ENCODE measurements at regions not wholly inside any gene's neighbourhood (a gene's known extent, or its start where the extent isn't known, plus 50 kb on each side); places are given as distances from the start of the nearest gene placed in this dataset.

DNA sequence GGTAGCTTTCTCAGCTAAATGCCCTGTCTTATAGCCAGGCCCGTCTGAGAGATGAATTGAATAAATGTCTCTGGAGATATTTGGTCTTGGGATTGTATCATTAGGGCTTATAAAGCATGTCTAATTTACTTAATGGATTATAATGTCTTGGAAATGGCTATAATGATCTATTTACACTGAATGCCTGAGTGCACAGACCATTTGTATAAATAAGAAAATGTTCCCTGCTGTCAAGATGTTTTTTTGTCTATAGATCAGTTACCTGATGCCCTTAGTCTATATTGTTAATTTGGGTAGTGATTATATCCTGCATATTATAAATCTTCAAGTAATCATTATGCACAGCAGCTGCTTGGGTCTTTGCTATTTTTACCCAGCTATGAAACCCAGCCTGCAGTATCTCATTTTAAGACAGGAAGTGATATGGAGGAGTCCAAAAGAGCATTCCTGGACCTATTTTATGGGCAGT, 112.9 kb upstream of the ACTBL2 start:
- TF ChIP-seq POLR2AphosphoS5 (IDR thresholded peaks at IDR 0.05; ENCODE audit: low read depth) = no peak
- no peak for TF ChIP-seq REST (IDR thresholded peaks at IDR 0.05; ENCODE audit: insufficient replicate concordance, low read depth)
- TF ChIP-seq GABPA (IDR thresholded peaks at IDR 0.05; ENCODE audit: low read depth) = no peak
- TF ChIP-seq SPI1 (IDR thresholded peaks at IDR 0.05; ENCODE audit: borderline replicate concordance, low read depth) = no peak
- TF ChIP-seq, protein P1, sequence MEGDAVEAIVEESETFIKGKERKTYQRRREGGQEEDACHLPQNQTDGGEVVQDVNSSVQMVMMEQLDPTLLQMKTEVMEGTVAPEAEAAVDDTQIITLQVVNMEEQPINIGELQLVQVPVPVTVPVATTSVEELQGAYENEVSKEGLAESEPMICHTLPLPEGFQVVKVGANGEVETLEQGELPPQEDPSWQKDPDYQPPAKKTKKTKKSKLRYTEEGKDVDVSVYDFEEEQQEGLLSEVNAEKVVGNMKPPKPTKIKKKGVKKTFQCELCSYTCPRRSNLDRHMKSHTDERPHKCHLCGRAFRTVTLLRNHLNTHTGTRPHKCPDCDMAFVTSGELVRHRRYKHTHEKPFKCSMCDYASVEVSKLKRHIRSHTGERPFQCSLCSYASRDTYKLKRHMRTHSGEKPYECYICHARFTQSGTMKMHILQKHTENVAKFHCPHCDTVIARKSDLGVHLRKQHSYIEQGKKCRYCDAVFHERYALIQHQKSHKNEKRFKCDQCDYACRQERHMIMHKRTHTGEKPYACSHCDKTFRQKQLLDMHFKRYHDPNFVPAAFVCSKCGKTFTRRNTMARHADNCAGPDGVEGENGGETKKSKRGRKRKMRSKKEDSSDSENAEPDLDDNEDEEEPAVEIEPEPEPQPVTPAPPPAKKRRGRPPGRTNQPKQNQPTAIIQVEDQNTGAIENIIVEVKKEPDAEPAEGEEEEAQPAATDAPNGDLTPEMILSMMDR (IDR thresholded peaks at IDR 0.05; ENCODE audit: insufficient read depth, low read length) = no peak

DNA sequence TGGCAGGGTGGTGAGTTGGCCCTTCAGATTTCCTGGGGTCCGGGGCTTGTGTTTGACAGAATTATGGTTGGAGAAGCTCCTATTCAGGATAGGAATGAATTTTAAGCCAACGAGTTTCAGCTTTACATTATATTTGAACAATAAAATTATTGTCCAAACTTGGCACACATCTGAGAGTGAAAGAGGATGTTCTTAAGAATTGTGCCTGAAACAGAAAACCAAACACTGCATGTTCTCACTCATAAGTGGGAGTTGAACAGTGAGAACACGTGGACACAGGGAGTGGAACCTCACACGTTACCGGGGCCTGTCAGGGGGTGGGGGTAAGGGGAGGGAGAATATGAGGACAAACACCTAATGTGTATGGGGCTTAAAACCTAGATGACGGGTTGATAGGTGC, 111.8 kb upstream of the ACTBL2 start:
- DNase-seq (ENCODE audit: low read depth in 1 of 2, low spot score in 1 of 2) = no peak
- TF ChIP-seq, protein P1 (IDR thresholded peaks at IDR 0.05; ENCODE audit: insufficient read depth, low read length) = no peak
- TF ChIP-seq REST (IDR thresholded peaks at IDR 0.05; ENCODE audit: insufficient replicate concordance, low read depth) (no peak), SPI1 (IDR thresholded peaks at IDR 0.05; ENCODE audit: borderline replicate concordance, low read depth) (no peak), GABPA (IDR thresholded peaks at IDR 0.05; ENCODE audit: low read depth) (no peak), POLR2AphosphoS5 (IDR thresholded peaks at IDR 0.05; ENCODE audit: low read depth) (no peak)
- Histone ChIP-seq H3K27me3 (ENCODE audit: insufficient read depth, poor library complexity, severe bottlenecking) (no peaks in the 10 kb centered on the region), H3K27ac (replicated peaks) (no peak overlapping the region), H3K4me3 (replicated peaks; ENCODE audit: insufficient read depth, low read length) (no peak overlapping the region)

More for the DNA sequence above, 112.9 kb upstream of the ACTBL2 start:
- H3K27ac ChIP-seq (replicated peaks) = no peak overlapping the region
- no peaks in the 10 kb centered on the region for H3K27me3 ChIP-seq (ENCODE audit: insufficient read depth, poor library complexity, severe bottlenecking)
- H3K4me3 ChIP-seq (replicated peaks; ENCODE audit: insufficient read depth, low read length) = no peak overlapping the region
- no peak for DNase-seq (ENCODE audit: low read depth in 1 of 2, low spot score in 1 of 2)

DNA sequence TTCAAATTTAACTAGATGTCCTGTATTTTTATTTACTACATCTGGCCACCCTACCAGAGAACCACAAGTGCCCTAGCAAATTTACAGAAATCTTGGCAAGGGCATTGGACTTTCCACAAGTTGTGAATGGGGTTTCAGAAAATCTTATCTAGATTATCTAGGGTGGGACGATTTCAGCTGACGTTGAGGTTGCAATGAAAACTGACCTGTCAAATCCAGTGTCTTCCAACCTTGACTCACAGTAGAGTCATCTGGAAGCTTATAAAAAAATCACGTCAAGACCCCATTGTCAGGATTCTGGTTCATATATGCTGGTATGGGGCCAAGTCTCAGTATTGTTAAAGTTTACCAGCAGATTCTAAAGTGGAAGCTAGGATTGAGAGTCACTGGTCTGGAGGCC, 109.6 kb upstream of the ACTBL2 start:
- TF ChIP-seq SPI1 (IDR thresholded peaks at IDR 0.05; ENCODE audit: borderline replicate concordance, low read depth) = no peak
- no peak for TF ChIP-seq POLR2AphosphoS5 (IDR thresholded peaks at IDR 0.05; ENCODE audit: low read depth)
- no peak for TF ChIP-seq GABPA (IDR thresholded peaks at IDR 0.05; ENCODE audit: low read depth)
- no peak for DNase-seq (ENCODE audit: low read depth in 1 of 2, low spot score in 1 of 2)
- no peak overlapping the region for H3K27ac ChIP-seq (replicated peaks)
- no peaks in the 10 kb centered on the region for H3K27me3 ChIP-seq (ENCODE audit: insufficient read depth, poor library complexity, severe bottlenecking)
- no peak overlapping the region for H3K4me3 ChIP-seq (replicated peaks; ENCODE audit: insufficient read depth, low read length)

DNA sequence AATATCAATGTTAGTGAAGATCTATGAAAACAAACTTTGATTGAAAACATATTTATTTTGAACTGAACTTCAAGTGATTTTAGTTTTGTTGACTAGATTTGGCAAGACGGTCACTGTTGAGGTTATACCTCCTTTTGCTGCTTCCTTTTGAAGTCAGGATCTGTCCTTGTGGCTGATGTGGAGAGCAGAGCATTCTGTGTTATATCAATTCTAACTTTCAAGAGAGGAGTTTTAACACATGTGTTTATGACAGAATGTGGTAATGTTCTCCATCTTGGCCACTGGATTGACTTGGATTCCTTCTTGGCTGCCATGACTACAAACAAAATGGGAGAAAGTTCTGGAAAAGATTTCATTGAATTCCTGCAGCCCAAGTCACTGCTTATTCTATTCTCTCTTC, 104.0 kb upstream of the ACTBL2 start:
- Histone ChIP-seq H3K27me3 (ENCODE audit: insufficient read depth, poor library complexity, severe bottlenecking) (no peaks in the 10 kb centered on the region), H3K27ac (replicated peaks) (no peak overlapping the region), H3K4me3 (replicated peaks; ENCODE audit: insufficient read depth, low read length) (no peak overlapping the region)
- TF ChIP-seq SPI1 (IDR thresholded peaks at IDR 0.05; ENCODE audit: borderline replicate concordance, low read depth) = no peak
- no peak for TF ChIP-seq GABPA (IDR thresholded peaks at IDR 0.05; ENCODE audit: low read depth)
- TF ChIP-seq REST (IDR thresholded peaks at IDR 0.05; ENCODE audit: insufficient replicate concordance, low read depth) = no peak
- TF ChIP-seq, protein P1 (IDR thresholded peaks at IDR 0.05; ENCODE audit: insufficient read depth, low read length) = no peak
- TF ChIP-seq POLR2AphosphoS5 (IDR thresholded peaks at IDR 0.05; ENCODE audit: low read depth) = no peak
- DNase-seq (ENCODE audit: low read depth in 1 of 2, low spot score in 1 of 2) = no peak
